GM12873 (cell line): ENCODE measurements at regions not wholly inside any gene's neighbourhood (a gene's known extent, or its start where the extent isn't known, plus 50 kb on each side); places are given as distances from the start of the nearest gene placed in this dataset.

Source experiments
- CTCF ChIP-seq: IDR thresholded peaks from 2 replicates; pipeline ENCODE4 v1.5.1; 2012; ENCODE audit warnings: low read depth, mild to moderate bottlenecking, moderate library complexity, low read length, control low read depth; ENCODE audit not compliant: insufficient read depth; ENCODE audit errors: missing control alignments

- no peak for TF ChIP-seq CTCF
Measured at GRCh38 chr7:144941127-144941526, 105.3 kb upstream of the TPK1 start.

- TF ChIP-seq CTCF, result no peak
Measured at GRCh38 chr7:144937199-144937598, 101.3 kb upstream of the TPK1 start.

- no peak for TF ChIP-seq CTCF
Measured at GRCh38 chr7:144936314-144936713, 100.5 kb upstream of the TPK1 start.

- TF ChIP-seq CTCF, result no peak
Measured at GRCh38 chr7:144910411-144910810, 74.6 kb upstream of the TPK1 start.

GRCh38 chr7:144908943-144909556, 73.2 kb upstream of the TPK1 start:
- TF ChIP-seq CTCF, result no peak

- TF ChIP-seq CTCF, result no peak
Measured at GRCh38 chr7:144908324-144908723, 72.5 kb upstream of the TPK1 start.

GRCh38 chr7:144907577-144907976, 71.7 kb upstream of the TPK1 start:
- TF ChIP-seq CTCF, result no peak
